Colonic mucosa (tissue), 4 donors: ENCODE measurements at regions not wholly inside any gene's neighbourhood (a gene's known extent, or its start where the extent isn't known, plus 50 kb on each side); places are given as distances from the start of the nearest gene placed in this dataset.
A peak's percentile ranks its signal among the peaks of the same experiment; 100 is the strongest.

ENCODE experiments used
- DNase-seq: peaks from one replicate; pipeline ENCODE4 v3.0.0-alpha.2; 2020
- H3K27ac ChIP-seq: fragments of 200-600 bp; one replicate; pipeline ENCODE4 v1.8.0; 2021
- H3K27me3 ChIP-seq: fragments of 200-600 bp; one replicate; pipeline ENCODE4 v1.8.0; 2021
- H3K36me3 ChIP-seq: fragments of 200-600 bp; one replicate; pipeline ENCODE4 v1.8.0; 2021
- H3K4me1 ChIP-seq: fragments of 200-600 bp; one replicate; pipeline ENCODE4 v1.8.0; 2021; ENCODE audit warnings: mild to moderate bottlenecking
- H3K4me3 ChIP-seq: fragments of 200-600 bp; one replicate; pipeline ENCODE4 v1.8.0; 2021
- H3K9ac ChIP-seq, 2 donors: one replicate each; pipeline ENCODE4 v1.7.0; 2013; ENCODE audit warnings: control low read depth in 2 of 2, low read depth in 2 of 2, low read length in 2 of 2
- H3K9me3 ChIP-seq: fragments of 200-600 bp; one replicate; pipeline ENCODE4 v1.8.0; 2021
- CTCF ChIP-seq: fragments of 200-600 bp; IDR thresholded peaks from one replicate; pipeline ENCODE4 v1.8.0; 2022; ENCODE audit warnings: antibody characterized with exemption, mild to moderate bottlenecking
- intact Hi-C: fragments of 100-400 bp; cut with DNase I; formaldehyde crosslinking; loops from one replicate; pipeline ENCODE4 v1.14.1; 2022
- donor health status: healthy.
- donor health status: DM: no; HTN: no; CAD: no.
- donor health status: DM: no; HTN: no; CAD: no.

GRCh38 chrX:39058724-39059123 lies 257.5 kb downstream of the MID1IP1 start:
- Histone ChIP-seq H3K27ac (no peak overlapping the region), H3K9ac (no peak overlapping the region), H3K9me3 (no peaks in the 10 kb centered on the region), H3K27me3 (no peaks in the 10 kb centered on the region), H3K4me1 (no peaks in the 10 kb centered on the region), H3K4me3 (no peak overlapping the region), H3K36me3 (no peaks in the 10 kb centered on the region)
- intact Hi-C loops, result no loop called here
- no peak for TF ChIP-seq CTCF
- DNase-seq, result no peak

GRCh38 chrX:39059866-39060265 lies 258.6 kb downstream of the MID1IP1 start:
- no peak overlapping the region for H3K4me3 ChIP-seq
- no peaks in the 10 kb centered on the region for H3K9me3 ChIP-seq
- no peak overlapping the region for H3K9ac ChIP-seq
- intact Hi-C loops, result no loop called here
- no peak for DNase-seq
- no peak for TF ChIP-seq CTCF
- no peak overlapping the region for H3K27ac ChIP-seq
- H3K27me3 ChIP-seq, result no peaks in the 10 kb centered on the region
- no peaks in the 10 kb centered on the region for H3K4me1 ChIP-seq
- H3K36me3 ChIP-seq, result no peaks in the 10 kb centered on the region

GRCh38 chrX:39063037-39063436 lies 261.8 kb downstream of the MID1IP1 start:
- Histone ChIP-seq H3K27me3 (no peaks in the 10 kb centered on the region), H3K9me3 (no peaks in the 10 kb centered on the region), H3K27ac (no peak overlapping the region), H3K4me1 (no peaks in the 10 kb centered on the region), H3K4me3 (no peak overlapping the region), H3K9ac (no peak overlapping the region), H3K36me3 (no peaks in the 10 kb centered on the region)
- no peak for TF ChIP-seq CTCF
- peak; percentile 66 for DNase-seq
- intact Hi-C loops, result no loop called here

- intact Hi-C loops, result loop anchor here (2.0 kb wide), 1 partner anchor 73 kb away; no protein-coding TSS in a partner anchor
- DNase-seq, result no peak
Observed at GRCh38 chrX:39063702-39064101, 262.4 kb downstream of the MID1IP1 start.

GRCh38 chrX:39065051-39065871 lies 264.0 kb downstream of the MID1IP1 start:
- no peak for TF ChIP-seq CTCF
- DNase-seq, result no peak

More at GRCh38 chrX:39063702-39064101, 262.4 kb downstream of the MID1IP1 start:
- Histone ChIP-seq H3K4me3 (no peak overlapping the region), H3K27me3 (no peaks in the 10 kb centered on the region), H3K9ac (no peak overlapping the region), H3K27ac (no peak overlapping the region), H3K4me1 (no peaks in the 10 kb centered on the region), H3K9me3 (no peaks in the 10 kb centered on the region), H3K36me3 (no peaks in the 10 kb centered on the region)
- TF ChIP-seq CTCF, result no peak

More at GRCh38 chrX:39065051-39065871, 264.0 kb downstream of the MID1IP1 start:
- Histone ChIP-seq H3K9me3 (no peaks in the 10 kb centered on the region), H3K27ac (no peak overlapping the region), H3K27me3 (no peaks in the 10 kb centered on the region), H3K36me3 (no peaks in the 10 kb centered on the region), H3K9ac (no peak overlapping the region), H3K4me1 (no peaks in the 10 kb centered on the region), H3K4me3 (no peak overlapping the region)
- intact Hi-C loops, result loop anchor here (2.0 kb wide), 1 partner anchor 72 kb away; no protein-coding TSS in a partner anchor
